ENCODE measurements at regions not wholly inside any gene's neighbourhood (a gene's known extent, or its start where the extent isn't known, plus 50 kb on each side); places are given as distances from the start of the nearest gene placed in this dataset.

DNA sequence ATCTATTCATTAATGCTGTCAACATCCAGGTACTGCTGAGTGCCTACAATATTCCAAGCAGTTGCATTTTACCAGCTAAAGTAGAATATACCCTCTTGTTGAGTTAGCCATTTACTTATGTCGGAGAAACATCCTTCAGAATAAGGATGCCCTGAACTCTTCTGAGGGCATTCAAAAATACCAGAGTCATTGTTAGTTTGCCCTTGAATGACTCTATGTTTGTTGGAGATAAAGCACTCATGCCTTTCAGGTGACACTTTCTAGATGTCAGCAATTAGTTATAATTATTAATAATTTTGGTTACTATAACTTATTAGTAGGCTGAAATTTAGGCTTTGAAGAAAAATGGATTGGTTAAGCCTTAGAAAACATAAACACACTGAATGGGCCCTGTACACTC is 286.2 kb upstream of the STXBP5 start:
- Histone ChIP-seq H3K36me3 (ENCODE audit: control insufficient read depth in 4 of 4, insufficient read depth in 4 of 4, low read length in 3 of 4) (no peaks in the 10 kb centered on the region), H3K9me3 (ENCODE audit: control extremely low read depth in 1 of 5, control insufficient read depth in 4 of 5, insufficient read depth in 2 of 5, low read depth in 1 of 5, low read length in 4 of 5) (no peaks in the 10 kb centered on the region), H3K27me3 (replicated peaks in 2 of 5; ENCODE audit: control insufficient read depth in 4 of 5, insufficient read depth in 5 of 5, low read length in 4 of 5) (no peaks in the 10 kb centered on the region), H3K27ac (ENCODE audit: insufficient read depth in 1 of 2, low read depth in 1 of 2, low read length in 2 of 2, poor library complexity in 1 of 2, severe bottlenecking in 2 of 2) (no peak overlapping the region), H3K4me1 (ENCODE audit: control extremely low read depth in 1 of 4, control insufficient read depth in 4 of 4, insufficient read depth in 4 of 4, low read length in 3 of 4) (peaks cover 21 to 30% (median 26%) of the 10 kb centered on the region in 4 experiments), H3K4me3 (ENCODE audit: control insufficient read depth in 1 of 7, extremely low read depth in 1 of 7, insufficient read depth in 4 of 7, low read depth in 2 of 7, low read length in 6 of 7) (no peak overlapping the region)
- DNase-seq = no peak
- WGBS (ENCODE audit: insufficient coverage) = 100% methylated on average over 1 of the region's 1 CpG
- ChIA-PET CTCF (no interaction called here), POLR2A (no interaction called here)

- H3K4me1 ChIP-seq (ENCODE audit: control extremely low read depth in 1 of 4, control insufficient read depth in 4 of 4, insufficient read depth in 4 of 4, low read length in 3 of 4) = peaks cover 12 to 19% (median 16%) of the 10 kb centered on the region in 4 experiments
- WGBS (ENCODE audit: insufficient coverage) = no CpG with 5 or more reads among the region's 2 CpGs
- H3K4me3 ChIP-seq (ENCODE audit: control insufficient read depth in 1 of 7, extremely low read depth in 1 of 7, insufficient read depth in 4 of 7, low read depth in 2 of 7, low read length in 6 of 7) = no peak overlapping the region
- CTCF ChIA-PET = no interaction called here
- H3K27me3 ChIP-seq (replicated peaks in 2 of 5; ENCODE audit: control insufficient read depth in 4 of 5, insufficient read depth in 5 of 5, low read length in 4 of 5) = no peaks in the 10 kb centered on the region
- no peaks in the 10 kb centered on the region for H3K36me3 ChIP-seq (ENCODE audit: control insufficient read depth in 4 of 4, insufficient read depth in 4 of 4, low read length in 3 of 4)
- DNase-seq = no peak
- POLR2A ChIA-PET = no interaction called here
- H3K27ac ChIP-seq (ENCODE audit: insufficient read depth in 1 of 2, low read depth in 1 of 2, low read length in 2 of 2, poor library complexity in 1 of 2, severe bottlenecking in 2 of 2) = no peak overlapping the region
- H3K9me3 ChIP-seq (ENCODE audit: control extremely low read depth in 1 of 5, control insufficient read depth in 4 of 5, insufficient read depth in 2 of 5, low read depth in 1 of 5, low read length in 4 of 5) = no peaks in the 10 kb centered on the region
Observed at GRCh38 chr6:146919017-146919416, 285.2 kb upstream of the STXBP5 start.

- no peak overlapping the region for H3K27ac ChIP-seq (ENCODE audit: insufficient read depth in 1 of 2, low read depth in 1 of 2, low read length in 2 of 2, poor library complexity in 1 of 2, severe bottlenecking in 2 of 2)
- no peak overlapping the region for H3K4me3 ChIP-seq (ENCODE audit: control insufficient read depth in 1 of 7, extremely low read depth in 1 of 7, insufficient read depth in 4 of 7, low read depth in 2 of 7, low read length in 6 of 7)
- 100% methylated on average over 1 of the region's 2 CpGs for WGBS (ENCODE audit: insufficient coverage)
- H3K4me1 ChIP-seq (ENCODE audit: control extremely low read depth in 1 of 4, control insufficient read depth in 4 of 4, insufficient read depth in 4 of 4, low read length in 3 of 4) = no peaks in the 10 kb centered on the region
- no peak for DNase-seq
- POLR2A ChIA-PET = no interaction called here
- CTCF ChIA-PET = interaction anchor here (0.6 kb wide), 1 partner anchor 189 kb away, joined by 3 read pairs; no protein-coding TSS in a partner anchor
- peaks cover 0 to 1% (median 0%) of the 10 kb centered on the region in 5 experiments for H3K9me3 ChIP-seq (ENCODE audit: control extremely low read depth in 1 of 5, control insufficient read depth in 4 of 5, insufficient read depth in 2 of 5, low read depth in 1 of 5, low read length in 4 of 5)
- no peaks in the 10 kb centered on the region for H3K27me3 ChIP-seq (replicated peaks in 2 of 5; ENCODE audit: control insufficient read depth in 4 of 5, insufficient read depth in 5 of 5, low read length in 4 of 5)
- H3K36me3 ChIP-seq (ENCODE audit: control insufficient read depth in 4 of 4, insufficient read depth in 4 of 4, low read length in 3 of 4) = no peaks in the 10 kb centered on the region
Observed at GRCh38 chr6:146923205-146923833, 280.9 kb upstream of the STXBP5 start.

DNA sequence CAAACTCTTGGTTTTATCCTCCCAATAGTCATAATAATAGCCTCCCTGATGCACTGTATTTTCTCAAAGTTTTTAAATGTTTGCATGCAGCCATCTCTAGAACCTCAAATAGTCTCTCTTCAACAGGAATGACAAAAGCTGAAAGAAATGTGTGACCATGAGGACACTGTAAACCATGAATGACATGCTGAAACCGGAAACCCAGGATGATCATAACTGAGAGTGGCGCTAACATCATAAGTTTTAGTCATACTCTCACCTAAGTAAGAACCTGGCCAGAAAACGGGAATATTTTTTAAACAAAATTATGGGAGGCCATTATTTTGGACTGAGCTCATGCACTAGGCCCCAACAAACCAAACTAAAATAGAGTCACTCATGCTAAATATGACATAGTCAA is 278.4 kb upstream of the STXBP5 start:
- Histone ChIP-seq H3K36me3 (ENCODE audit: control insufficient read depth in 4 of 4, insufficient read depth in 4 of 4, low read length in 3 of 4) (no peaks in the 10 kb centered on the region), H3K27ac (ENCODE audit: insufficient read depth in 1 of 2, low read depth in 1 of 2, low read length in 2 of 2, poor library complexity in 1 of 2, severe bottlenecking in 2 of 2) (no peak overlapping the region), H3K27me3 (replicated peaks in 2 of 5; ENCODE audit: control insufficient read depth in 4 of 5, insufficient read depth in 5 of 5, low read length in 4 of 5) (no peaks in the 10 kb centered on the region), H3K9me3 (ENCODE audit: control extremely low read depth in 1 of 5, control insufficient read depth in 4 of 5, insufficient read depth in 2 of 5, low read depth in 1 of 5, low read length in 4 of 5) (peaks cover 0 to 1% (median 0%) of the 10 kb centered on the region in 5 experiments), H3K4me3 (ENCODE audit: control insufficient read depth in 1 of 7, extremely low read depth in 1 of 7, insufficient read depth in 4 of 7, low read depth in 2 of 7, low read length in 6 of 7) (no peak overlapping the region), H3K4me1 (ENCODE audit: control extremely low read depth in 1 of 4, control insufficient read depth in 4 of 4, insufficient read depth in 4 of 4, low read length in 3 of 4) (no peaks in the 10 kb centered on the region)
- POLR2A ChIA-PET = no interaction called here
- WGBS (ENCODE audit: insufficient coverage) = 100% methylated on average over 1 of the region's 3 CpGs
- CTCF ChIA-PET = interaction anchor here (0.9 to 1.2 kb wide), 3 partner anchors 21 to 57 kb away, joined by 3 to 4 read pairs (median 3); no protein-coding TSS in a partner anchor
- DNase-seq = no peak

GRCh38 chr6:146928503-146928902 is 275.7 kb upstream of the STXBP5 start:
- WGBS (ENCODE audit: insufficient coverage) = no CpG with 5 or more reads among the region's 2 CpGs

GRCh38 chr6:146931214-146931613 is 273.0 kb upstream of the STXBP5 start:
- 100% methylated on average over 1 of the region's 1 CpG for WGBS (ENCODE audit: insufficient coverage)
- H3K4me3 ChIP-seq (ENCODE audit: control insufficient read depth in 1 of 7, extremely low read depth in 1 of 7, insufficient read depth in 4 of 7, low read depth in 2 of 7, low read length in 6 of 7) = no peak overlapping the region
- no peaks in the 10 kb centered on the region for H3K9me3 ChIP-seq (ENCODE audit: control extremely low read depth in 1 of 5, control insufficient read depth in 4 of 5, insufficient read depth in 2 of 5, low read depth in 1 of 5, low read length in 4 of 5)
- DNase-seq = no peak
- no peaks in the 10 kb centered on the region for H3K27me3 ChIP-seq (replicated peaks in 2 of 5; ENCODE audit: control insufficient read depth in 4 of 5, insufficient read depth in 5 of 5, low read length in 4 of 5)
- no peaks in the 10 kb centered on the region for H3K36me3 ChIP-seq (ENCODE audit: control insufficient read depth in 4 of 4, insufficient read depth in 4 of 4, low read length in 3 of 4)
- H3K27ac ChIP-seq (ENCODE audit: insufficient read depth in 1 of 2, low read depth in 1 of 2, low read length in 2 of 2, poor library complexity in 1 of 2, severe bottlenecking in 2 of 2) = no peak overlapping the region
- ChIA-PET POLR2A (no interaction called here), CTCF (interaction anchor here (0.6 to 1.6 kb wide), 3 partner anchors 9 to 75 kb away, joined by 3 to 5 read pairs (median 4); no protein-coding TSS in a partner anchor)
- H3K4me1 ChIP-seq (ENCODE audit: control extremely low read depth in 1 of 4, control insufficient read depth in 4 of 4, insufficient read depth in 4 of 4, low read length in 3 of 4) = no peaks in the 10 kb centered on the region

More at GRCh38 chr6:146928503-146928902, 275.7 kb upstream of the STXBP5 start:
- H3K4me3 ChIP-seq (ENCODE audit: control insufficient read depth in 1 of 7, extremely low read depth in 1 of 7, insufficient read depth in 4 of 7, low read depth in 2 of 7, low read length in 6 of 7) = no peak overlapping the region
- H3K4me1 ChIP-seq (ENCODE audit: control extremely low read depth in 1 of 4, control insufficient read depth in 4 of 4, insufficient read depth in 4 of 4, low read length in 3 of 4) = no peaks in the 10 kb centered on the region
- ChIA-PET POLR2A (no interaction called here), CTCF (interaction anchor here (1.3 kb wide), 1 partner anchor 32 kb away, joined by 3 read pairs; no protein-coding TSS in a partner anchor)
- H3K27ac ChIP-seq (ENCODE audit: insufficient read depth in 1 of 2, low read depth in 1 of 2, low read length in 2 of 2, poor library complexity in 1 of 2, severe bottlenecking in 2 of 2) = no peak overlapping the region
- no peak for DNase-seq
- H3K9me3 ChIP-seq (ENCODE audit: control extremely low read depth in 1 of 5, control insufficient read depth in 4 of 5, insufficient read depth in 2 of 5, low read depth in 1 of 5, low read length in 4 of 5) = peaks cover 0 to 1% (median 0%) of the 10 kb centered on the region in 5 experiments
- no peaks in the 10 kb centered on the region for H3K27me3 ChIP-seq (replicated peaks in 2 of 5; ENCODE audit: control insufficient read depth in 4 of 5, insufficient read depth in 5 of 5, low read length in 4 of 5)
- no peaks in the 10 kb centered on the region for H3K36me3 ChIP-seq (ENCODE audit: control insufficient read depth in 4 of 4, insufficient read depth in 4 of 4, low read length in 3 of 4)

- Histone ChIP-seq H3K27ac (ENCODE audit: insufficient read depth in 1 of 2, low read depth in 1 of 2, low read length in 2 of 2, poor library complexity in 1 of 2, severe bottlenecking in 2 of 2) (no peak overlapping the region), H3K9me3 (ENCODE audit: control extremely low read depth in 1 of 5, control insufficient read depth in 4 of 5, insufficient read depth in 2 of 5, low read depth in 1 of 5, low read length in 4 of 5) (peaks cover 0 to 4% (median 0%) of the 10 kb centered on the region in 5 experiments), H3K36me3 (ENCODE audit: control insufficient read depth in 4 of 4, insufficient read depth in 4 of 4, low read length in 3 of 4) (no peaks in the 10 kb centered on the region), H3K4me1 (ENCODE audit: control extremely low read depth in 1 of 4, control insufficient read depth in 4 of 4, insufficient read depth in 4 of 4, low read length in 3 of 4) (no peaks in the 10 kb centered on the region), H3K4me3 (ENCODE audit: control insufficient read depth in 1 of 7, extremely low read depth in 1 of 7, insufficient read depth in 4 of 7, low read depth in 2 of 7, low read length in 6 of 7) (no peak overlapping the region), H3K27me3 (replicated peaks in 2 of 5; ENCODE audit: control insufficient read depth in 4 of 5, insufficient read depth in 5 of 5, low read length in 4 of 5) (no peaks in the 10 kb centered on the region)
- ChIA-PET CTCF (interaction anchor here (1.0 kb wide), 1 partner anchor 17 kb away, joined by 3 read pairs; no protein-coding TSS in a partner anchor), POLR2A (no interaction called here)
- DNase-seq = no peak
- 100% methylated on average over 1 of the region's 1 CpG for WGBS (ENCODE audit: insufficient coverage)
Observed at GRCh38 chr6:146937316-146937715, 266.9 kb upstream of the STXBP5 start.

Data from common myeloid progenitor, CD34-positive (primary cell).